ENCODE measurements at regions not wholly inside any gene's neighbourhood (a gene's known extent, or its start where the extent isn't known, plus 50 kb on each side); places are given as distances from the start of the nearest gene placed in this dataset.
A peak's percentile ranks its signal among the peaks of the same experiment; 100 is the strongest.
"Not testable (repeated sequence)": the region's sequence is repeated elsewhere in the genome, so short reads cannot be mapped to it uniquely, and the experiment has no call there.

- no peak for DNase-seq
These were observed 341.6 kb upstream of the PCSK5 start for GRCh38 chr9:75548871-75549270.

GRCh38 chr9:75551861-75552260 is 338.6 kb upstream of the PCSK5 start:
- DNase-seq: no peak

- no peak for DNase-seq
These were observed 337.5 kb upstream of the PCSK5 start for GRCh38 chr9:75552941-75553340.

- not testable (repeated sequence) for DNase-seq
These were observed 323.7 kb upstream of the PCSK5 start for GRCh38 chr9:75566813-75567212.

GRCh38 chr9:75570538-75570937 is 319.9 kb upstream of the PCSK5 start:
- no peak for DNase-seq

- DNase-seq: no peak
These were observed 315.9 kb upstream of the PCSK5 start for GRCh38 chr9:75574569-75574968.

GRCh38 chr9:75582870-75583269 is 307.6 kb upstream of the PCSK5 start:
- no peak for DNase-seq

GRCh38 chr9:75588808-75589207 is 301.7 kb upstream of the PCSK5 start:
- DNase-seq: no peak

GRCh38 chr9:75589497-75589896 is 301.0 kb upstream of the PCSK5 start:
- DNase-seq: no peak

GRCh38 chr9:75591972-75592371 is 298.5 kb upstream of the PCSK5 start:
- no peak for DNase-seq

GRCh38 chr9:75592586-75592985 is 297.9 kb upstream of the PCSK5 start:
- no peak for DNase-seq

GRCh38 chr9:75593920-75594319 is 296.6 kb upstream of the PCSK5 start:
- DNase-seq: no peak

- DNase-seq: no peak
These were observed 291.3 kb upstream of the PCSK5 start for GRCh38 chr9:75599126-75599525.

- DNase-seq: no peak
These were observed 289.2 kb upstream of the PCSK5 start for GRCh38 chr9:75601280-75601679.

- no peak for DNase-seq
These were observed 288.4 kb upstream of the PCSK5 start for GRCh38 chr9:75602060-75602459.

GRCh38 chr9:75604661-75605060 is 285.8 kb upstream of the PCSK5 start:
- no peak for DNase-seq

- DNase-seq: no peak
These were observed 283.0 kb upstream of the PCSK5 start for GRCh38 chr9:75607521-75607920.

GRCh38 chr9:75609401-75609800 is 281.1 kb upstream of the PCSK5 start:
- DNase-seq: no peak

- no peak for DNase-seq
These were observed 280.2 kb upstream of the PCSK5 start for GRCh38 chr9:75610246-75610645.

- DNase-seq: no peak
These were observed 278.3 kb upstream of the PCSK5 start for GRCh38 chr9:75612205-75612604.

GRCh38 chr9:75612754-75613153 is 277.7 kb upstream of the PCSK5 start:
- DNase-seq: no peak

GRCh38 chr9:75615284-75615683 is 275.2 kb upstream of the PCSK5 start:
- DNase-seq: peak; percentile 37

GRCh38 chr9:75616052-75616451 is 274.4 kb upstream of the PCSK5 start:
- no peak for DNase-seq

GRCh38 chr9:75616841-75617566 is 273.5 kb upstream of the PCSK5 start:
- no peak for DNase-seq

GRCh38 chr9:75623462-75623861 is 267.0 kb upstream of the PCSK5 start:
- DNase-seq: no peak
